GM12891 (cell line): ENCODE measurements at regions not wholly inside any gene's neighbourhood (a gene's known extent, or its start where the extent isn't known, plus 50 kb on each side); places are given as distances from the start of the nearest gene placed in this dataset.

Experiments
- PAX5 ChIP-seq: IDR thresholded peaks from 2 replicates; pipeline ENCODE4 v1.6.1; 2011; ENCODE audit warnings: low read length, moderate library complexity, mild to moderate bottlenecking; ENCODE audit not compliant: insufficient read depth, severe bottlenecking
- POLR2A ChIP-seq: IDR thresholded peaks from 2 replicates; pipeline ENCODE4 v1.6.1; 2011; ENCODE audit warnings: low read depth, low read length, control low read depth
- POLR2AphosphoS5 ChIP-seq: IDR thresholded peaks from 2 replicates; pipeline ENCODE4 v1.6.1; 2011; ENCODE audit warnings: low read depth, low read length, control low read depth
- SPI1 ChIP-seq: IDR thresholded peaks from 2 replicates; pipeline ENCODE4 v1.6.1; 2011; ENCODE audit warnings: low read depth, low read length, control low read depth
- TAF1 ChIP-seq: IDR thresholded peaks from 2 replicates; pipeline ENCODE4 v1.6.1; 2011; ENCODE audit warnings: low read depth, low read length, control low read depth

DNA sequence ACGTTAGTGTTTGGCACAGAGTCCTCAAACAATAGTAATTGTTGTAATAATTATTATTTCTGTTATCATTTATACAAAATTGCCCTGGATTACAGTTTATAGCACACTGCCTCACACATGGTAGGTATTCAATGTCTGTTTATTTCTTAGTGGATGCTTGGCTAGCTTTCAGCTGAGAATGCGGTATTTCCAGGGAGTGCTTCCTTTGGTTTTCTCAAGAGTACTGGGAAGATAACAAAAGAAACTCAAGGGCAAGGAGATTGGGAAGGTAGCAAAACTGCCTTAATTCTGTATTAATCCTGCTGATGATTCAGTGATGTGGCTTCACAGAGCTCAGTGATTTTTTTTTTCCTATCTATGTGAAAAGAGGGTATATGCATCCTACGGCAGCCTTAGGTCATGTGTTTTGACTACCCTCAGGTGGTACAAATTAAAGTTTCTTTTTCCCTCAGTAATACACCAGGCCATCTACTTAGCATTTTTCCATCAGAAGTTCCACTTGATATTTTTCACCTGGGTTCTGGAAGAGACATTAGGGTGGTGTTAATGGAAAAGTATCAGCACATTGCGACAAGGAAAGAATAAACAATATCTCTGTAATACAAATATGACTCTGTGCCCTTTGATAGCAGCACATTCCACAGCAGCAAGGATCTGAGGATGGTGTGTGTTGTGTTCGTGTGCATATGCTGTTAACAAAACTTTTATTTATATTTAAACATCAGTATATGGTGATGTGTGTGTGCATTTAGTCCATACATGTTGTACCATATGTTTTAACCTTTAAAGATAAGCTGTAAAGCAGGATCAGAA lies 124.3 kb upstream of the RASGEF1B start:
- TF ChIP-seq POLR2AphosphoS5 (no peak), TAF1 (no peak), PAX5 (no peak), SPI1 (no peak), POLR2A (no peak)
